ENCODE measurements at regions not wholly inside any gene's neighbourhood (a gene's known extent, or its start where the extent isn't known, plus 50 kb on each side); places are given as distances from the start of the nearest gene placed in this dataset.

DNA sequence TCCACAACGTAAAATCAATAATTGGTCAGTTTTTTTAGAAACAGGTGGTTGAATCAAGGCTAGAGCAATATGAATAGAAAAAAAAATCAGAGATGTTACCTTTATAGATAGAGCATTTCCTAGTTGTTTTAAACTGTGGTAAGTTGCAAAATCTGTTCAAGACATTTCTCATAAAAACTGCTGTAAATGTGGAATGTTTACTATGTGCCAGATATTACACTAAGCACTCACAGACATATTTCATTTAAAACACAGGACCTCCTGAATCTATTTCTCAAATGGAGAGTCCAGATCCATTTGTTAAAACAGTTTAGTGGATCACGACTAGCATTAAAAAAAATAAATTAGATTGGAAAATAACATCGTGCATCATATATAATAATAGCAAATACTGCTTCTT, 570.0 kb upstream of the ZNF608 start:
- in situ Hi-C loops (cut with MboI), result no loop called here
- Histone ChIP-seq H3K9ac (ENCODE audit: control insufficient read depth, insufficient read depth, low read length) (no peak overlapping the region), H3K9me3 (replicated peaks; ENCODE audit: control insufficient read depth, insufficient read depth, low read length) (no peaks in the 10 kb centered on the region; the same call in 2 of the 3 replicates), H3K4me1 (ENCODE audit: control insufficient read depth, insufficient read depth, low read length) (no peaks in the 10 kb centered on the region), H3K27me3 (replicated peaks in 1 of 2; ENCODE audit: control insufficient read depth in 2 of 2, insufficient read depth in 2 of 2, low read length in 1 of 2) (no peaks in the 10 kb centered on the region), H3K4me2 (ENCODE audit: control insufficient read depth, insufficient read depth) (no peak overlapping the region), H4K20me1 (ENCODE audit: control insufficient read depth, insufficient read depth) (no peaks in the 10 kb centered on the region), H2AFZ (ENCODE audit: control insufficient read depth, low read depth, low read length) (no peak overlapping the region), H3K4me3 (no peak overlapping the region), H3K79me2 (ENCODE audit: control insufficient read depth, insufficient read depth, low read length) (no peaks in the 10 kb centered on the region), H3K36me3 (ENCODE audit: control insufficient read depth in 2 of 2, insufficient read depth in 2 of 2, low read length in 1 of 2) (no peaks in the 10 kb centered on the region), H3K27ac (ENCODE audit: control insufficient read depth, insufficient read depth) (no peak overlapping the region)
- SMC1A ChIA-PET (ENCODE audit: uncharacterized antibody, unreplicated experiment), result no interaction called here
- CTCF ChIA-PET, result no interaction called here
- no TSS peak for BruUV-seq (replicated peaks)
- no peak for DNase-seq (ENCODE audit: low read depth, low spot score)
- WGBS (ENCODE audit: insufficient coverage, insufficient replicate concordance, low lambda C conversion rate, missing lambda C conversion rate), result 24% methylated on average over 3 of the region's 3 CpGs
- TF ChIP-seq MTA3 (IDR thresholded peaks at IDR 0.05; ENCODE audit: borderline replicate concordance, low read length) (no peak), NR2C1 (IDR thresholded peaks at IDR 0.05) (no peak), TBL1XR1 (IDR thresholded peaks at IDR 0.05; ENCODE audit: low read depth, low read length) (no peak), CBX3 (IDR thresholded peaks at IDR 0.05; ENCODE audit: borderline replicate concordance, low read depth) (no peak), TCF3 (IDR thresholded peaks at IDR 0.05; ENCODE audit: borderline replicate concordance, insufficient read depth, low read depth, low read length) (no peak), BACH1 (IDR thresholded peaks at IDR 0.05; ENCODE audit: borderline replicate concordance) (no peak), ZNF274 (IDR thresholded peaks at IDR 0.05; ENCODE audit: insufficient read depth, insufficient read length) (no peak), IKZF1 (conservative IDR thresholded peaks at IDR 0.05) (no peak), STAT1 (conservative IDR thresholded peaks at IDR 0.05) (no peak), TCF7 (IDR thresholded peaks at IDR 0.05; ENCODE audit: borderline replicate concordance) (no peak), SMAD1 (IDR thresholded peaks at IDR 0.05; ENCODE audit: low read depth, partially characterized antibody) (no peak), RCOR1 (conservative IDR thresholded peaks at IDR 0.05; ENCODE audit: low read depth, low read length) (no peak), RUNX3 (IDR thresholded peaks at IDR 0.05; ENCODE audit: low read length) (no peak), STAT3 (IDR thresholded peaks at IDR 0.05; ENCODE audit: low read depth, low read length) (no peak)
- TF ChIP-seq, protein P1, sequence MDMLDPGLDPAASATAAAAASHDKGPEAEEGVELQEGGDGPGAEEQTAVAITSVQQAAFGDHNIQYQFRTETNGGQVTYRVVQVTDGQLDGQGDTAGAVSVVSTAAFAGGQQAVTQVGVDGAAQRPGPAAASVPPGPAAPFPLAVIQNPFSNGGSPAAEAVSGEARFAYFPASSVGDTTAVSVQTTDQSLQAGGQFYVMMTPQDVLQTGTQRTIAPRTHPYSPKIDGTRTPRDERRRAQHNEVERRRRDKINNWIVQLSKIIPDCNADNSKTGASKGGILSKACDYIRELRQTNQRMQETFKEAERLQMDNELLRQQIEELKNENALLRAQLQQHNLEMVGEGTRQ (IDR thresholded peaks at IDR 0.05; ENCODE audit: borderline replicate concordance, low read depth, low read length), result no peak
- TF ChIP-seq, protein P2, sequence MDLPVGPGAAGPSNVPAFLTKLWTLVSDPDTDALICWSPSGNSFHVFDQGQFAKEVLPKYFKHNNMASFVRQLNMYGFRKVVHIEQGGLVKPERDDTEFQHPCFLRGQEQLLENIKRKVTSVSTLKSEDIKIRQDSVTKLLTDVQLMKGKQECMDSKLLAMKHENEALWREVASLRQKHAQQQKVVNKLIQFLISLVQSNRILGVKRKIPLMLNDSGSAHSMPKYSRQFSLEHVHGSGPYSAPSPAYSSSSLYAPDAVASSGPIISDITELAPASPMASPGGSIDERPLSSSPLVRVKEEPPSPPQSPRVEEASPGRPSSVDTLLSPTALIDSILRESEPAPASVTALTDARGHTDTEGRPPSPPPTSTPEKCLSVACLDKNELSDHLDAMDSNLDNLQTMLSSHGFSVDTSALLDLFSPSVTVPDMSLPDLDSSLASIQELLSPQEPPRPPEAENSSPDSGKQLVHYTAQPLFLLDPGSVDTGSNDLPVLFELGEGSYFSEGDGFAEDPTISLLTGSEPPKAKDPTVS (IDR thresholded peaks at IDR 0.05; ENCODE audit: low read depth, low read length), result no peak
- TF ChIP-seq, protein P3, sequence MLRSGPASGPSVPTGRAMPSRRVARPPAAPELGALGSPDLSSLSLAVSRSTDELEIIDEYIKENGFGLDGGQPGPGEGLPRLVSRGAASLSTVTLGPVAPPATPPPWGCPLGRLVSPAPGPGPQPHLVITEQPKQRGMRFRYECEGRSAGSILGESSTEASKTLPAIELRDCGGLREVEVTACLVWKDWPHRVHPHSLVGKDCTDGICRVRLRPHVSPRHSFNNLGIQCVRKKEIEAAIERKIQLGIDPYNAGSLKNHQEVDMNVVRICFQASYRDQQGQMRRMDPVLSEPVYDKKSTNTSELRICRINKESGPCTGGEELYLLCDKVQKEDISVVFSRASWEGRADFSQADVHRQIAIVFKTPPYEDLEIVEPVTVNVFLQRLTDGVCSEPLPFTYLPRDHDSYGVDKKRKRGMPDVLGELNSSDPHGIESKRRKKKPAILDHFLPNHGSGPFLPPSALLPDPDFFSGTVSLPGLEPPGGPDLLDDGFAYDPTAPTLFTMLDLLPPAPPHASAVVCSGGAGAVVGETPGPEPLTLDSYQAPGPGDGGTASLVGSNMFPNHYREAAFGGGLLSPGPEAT (IDR thresholded peaks at IDR 0.05; ENCODE audit: low read depth), result no peak
- TF ChIP-seq, protein P4, sequence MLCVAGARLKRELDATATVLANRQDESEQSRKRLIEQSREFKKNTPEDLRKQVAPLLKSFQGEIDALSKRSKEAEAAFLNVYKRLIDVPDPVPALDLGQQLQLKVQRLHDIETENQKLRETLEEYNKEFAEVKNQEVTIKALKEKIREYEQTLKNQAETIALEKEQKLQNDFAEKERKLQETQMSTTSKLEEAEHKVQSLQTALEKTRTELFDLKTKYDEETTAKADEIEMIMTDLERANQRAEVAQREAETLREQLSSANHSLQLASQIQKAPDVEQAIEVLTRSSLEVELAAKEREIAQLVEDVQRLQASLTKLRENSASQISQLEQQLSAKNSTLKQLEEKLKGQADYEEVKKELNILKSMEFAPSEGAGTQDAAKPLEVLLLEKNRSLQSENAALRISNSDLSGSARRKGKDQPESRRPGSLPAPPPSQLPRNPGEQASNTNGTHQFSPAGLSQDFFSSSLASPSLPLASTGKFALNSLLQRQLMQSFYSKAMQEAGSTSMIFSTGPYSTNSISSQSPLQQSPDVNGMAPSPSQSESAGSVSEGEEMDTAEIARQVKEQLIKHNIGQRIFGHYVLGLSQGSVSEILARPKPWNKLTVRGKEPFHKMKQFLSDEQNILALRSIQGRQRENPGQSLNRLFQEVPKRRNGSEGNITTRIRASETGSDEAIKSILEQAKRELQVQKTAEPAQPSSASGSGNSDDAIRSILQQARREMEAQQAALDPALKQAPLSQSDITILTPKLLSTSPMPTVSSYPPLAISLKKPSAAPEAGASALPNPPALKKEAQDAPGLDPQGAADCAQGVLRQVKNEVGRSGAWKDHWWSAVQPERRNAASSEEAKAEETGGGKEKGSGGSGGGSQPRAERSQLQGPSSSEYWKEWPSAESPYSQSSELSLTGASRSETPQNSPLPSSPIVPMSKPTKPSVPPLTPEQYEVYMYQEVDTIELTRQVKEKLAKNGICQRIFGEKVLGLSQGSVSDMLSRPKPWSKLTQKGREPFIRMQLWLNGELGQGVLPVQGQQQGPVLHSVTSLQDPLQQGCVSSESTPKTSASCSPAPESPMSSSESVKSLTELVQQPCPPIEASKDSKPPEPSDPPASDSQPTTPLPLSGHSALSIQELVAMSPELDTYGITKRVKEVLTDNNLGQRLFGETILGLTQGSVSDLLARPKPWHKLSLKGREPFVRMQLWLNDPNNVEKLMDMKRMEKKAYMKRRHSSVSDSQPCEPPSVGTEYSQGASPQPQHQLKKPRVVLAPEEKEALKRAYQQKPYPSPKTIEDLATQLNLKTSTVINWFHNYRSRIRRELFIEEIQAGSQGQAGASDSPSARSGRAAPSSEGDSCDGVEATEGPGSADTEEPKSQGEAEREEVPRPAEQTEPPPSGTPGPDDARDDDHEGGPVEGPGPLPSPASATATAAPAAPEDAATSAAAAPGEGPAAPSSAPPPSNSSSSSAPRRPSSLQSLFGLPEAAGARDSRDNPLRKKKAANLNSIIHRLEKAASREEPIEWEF (IDR thresholded peaks at IDR 0.05; ENCODE audit: insufficient replicate concordance, low read depth, low read length), result no peak
- RAD21 ChIA-PET (ENCODE audit: unreplicated experiment), result interaction anchor here (1.0 kb wide), 1 partner anchor 12 kb away, joined by 3 read pairs; no protein-coding TSS in a partner anchor
- intact Hi-C loops (cut with micrococcal nuclease; ENCODE audit: unreplicated experiment), result no loop called here
- POLR2A ChIA-PET, result no interaction called here
- no peak for ATAC-seq
- FAIRE-seq, result no peak

Data from GM12878 (cell line).